ENCODE measurements at regions not wholly inside any gene's neighbourhood (a gene's known extent, or its start where the extent isn't known, plus 50 kb on each side); places are given as distances from the start of the nearest gene placed in this dataset.

GRCh38 chr5:124397317-124397716 is 349.1 kb downstream of the ZNF608 start:
- Histone ChIP-seq H3K9me3 (no peaks in the 10 kb centered on the region), H3K36me3 (no peaks in the 10 kb centered on the region), H3K27ac (no peak overlapping the region), H3K27me3 (no peaks in the 10 kb centered on the region), H3K4me1 (peaks cover 4 to 8% (median 6%) of the 10 kb centered on the region in 4 donors), H3K4me3 (no peak overlapping the region)
- WGBS, 2 donors, result 95 to 98% methylated on average over 2 of the region's 2 CpGs
- no peak for DNase-seq
- no peak for ATAC-seq (ENCODE audit: low FRiP score in 2 of 2)
- no peak for TF ChIP-seq POLR2A (IDR thresholded peaks at IDR 0.05)
- TF ChIP-seq POLR2AphosphoS5 (IDR thresholded peaks at IDR 0.05), result no peak
- no peak for TF ChIP-seq CTCF (IDR thresholded peaks at IDR 0.05)
- no peak for TF ChIP-seq EP300 (IDR thresholded peaks at IDR 0.05)

- no peak for ATAC-seq (ENCODE audit: low FRiP score in 2 of 2)
These were observed 350.5 kb downstream of the ZNF608 start for GRCh38 chr5:124395926-124396325.

GRCh38 chr5:124395287-124395686 is 351.2 kb downstream of the ZNF608 start:
- WGBS, 2 donors, result 69 to 71% methylated on average over 11 of the region's 11 CpGs
- Histone ChIP-seq H3K9me3 (peaks cover 0 to 5% (median 1%) of the 10 kb centered on the region in 4 donors), H3K4me1 (no peaks in the 10 kb centered on the region), H3K27me3 (no peaks in the 10 kb centered on the region), H3K4me3 (no peak overlapping the region), H3K36me3 (no peaks in the 10 kb centered on the region), H3K27ac (no peak overlapping the region)
- DNase-seq (no peak), ATAC-seq (ENCODE audit: low FRiP score in 2 of 2) (no peak)
- no peak for TF ChIP-seq EP300 (IDR thresholded peaks at IDR 0.05)
- no peak for TF ChIP-seq POLR2AphosphoS5 (IDR thresholded peaks at IDR 0.05)
- TF ChIP-seq CTCF (IDR thresholded peaks at IDR 0.05), result no peak
- TF ChIP-seq POLR2A (IDR thresholded peaks at IDR 0.05), result no peak

More at GRCh38 chr5:124395926-124396325, 350.5 kb downstream of the ZNF608 start:
- no peaks in the 10 kb centered on the region for H3K9me3 ChIP-seq
- WGBS, 2 donors, result 81 to 85% methylated on average over 5 of the region's 5 CpGs
- H3K27ac ChIP-seq, result no peak overlapping the region
- no peak for DNase-seq
- peaks cover 0 to 4% (median 4%) of the 10 kb centered on the region in 4 donors for H3K4me1 ChIP-seq
- no peaks in the 10 kb centered on the region for H3K27me3 ChIP-seq
- H3K4me3 ChIP-seq, result no peak overlapping the region
- no peaks in the 10 kb centered on the region for H3K36me3 ChIP-seq
- no peak for TF ChIP-seq POLR2AphosphoS5 (IDR thresholded peaks at IDR 0.05)
- no peak for TF ChIP-seq EP300 (IDR thresholded peaks at IDR 0.05)

- Histone ChIP-seq H3K9me3 (peaks cover 2 to 7% (median 6%) of the 10 kb centered on the region in 4 donors), H3K4me3 (no peak overlapping the region), H3K4me1 (no peaks in the 10 kb centered on the region), H3K27me3 (no peaks in the 10 kb centered on the region), H3K36me3 (no peaks in the 10 kb centered on the region), H3K27ac (no peak overlapping the region)
- peak in 1 of 2 donors; percentile 13 for DNase-seq
- ATAC-seq (ENCODE audit: low FRiP score in 2 of 2), result no peak
- WGBS, 2 donors, result 81 to 91% methylated on average over 7 to 9 of the region's 9 CpGs
- TF ChIP-seq EP300 (IDR thresholded peaks at IDR 0.05) (no peak), POLR2A (IDR thresholded peaks at IDR 0.05) (no peak), POLR2AphosphoS5 (IDR thresholded peaks at IDR 0.05) (no peak), CTCF (IDR thresholded peaks at IDR 0.05) (no peak)
These were observed 351.7 kb downstream of the ZNF608 start for GRCh38 chr5:124394700-124395245.

GRCh38 chr5:124393584-124394379 is 352.7 kb downstream of the ZNF608 start:
- no peaks in the 10 kb centered on the region for H3K4me1 ChIP-seq
- no peaks in the 10 kb centered on the region for H3K36me3 ChIP-seq
- H3K27ac ChIP-seq, result no peak overlapping the region
- peaks cover 3 to 9% (median 7%) of the 10 kb centered on the region in 4 donors for H3K9me3 ChIP-seq
- DNase-seq, result no peak
- no peak overlapping the region for H3K4me3 ChIP-seq
- TF ChIP-seq POLR2AphosphoS5 (IDR thresholded peaks at IDR 0.05), result no peak
- TF ChIP-seq EP300 (IDR thresholded peaks at IDR 0.05), result no peak
- TF ChIP-seq CTCF (IDR thresholded peaks at IDR 0.05), result no peak
- no peak for TF ChIP-seq POLR2A (IDR thresholded peaks at IDR 0.05)
- 77 to 86% methylated on average over 5 of the region's 5 CpGs for WGBS, 2 donors
- ATAC-seq (ENCODE audit: low FRiP score in 2 of 2), result no peak
- H3K27me3 ChIP-seq, result no peaks in the 10 kb centered on the region
